AG10803 (cell line): ENCODE measurements at regions not wholly inside any gene's neighbourhood (a gene's known extent, or its start where the extent isn't known, plus 50 kb on each side); places are given as distances from the start of the nearest gene placed in this dataset.

Experiments used
- DNase-seq: peaks from one replicate; pipeline ENCODE4 v3.0.0; 2010; ENCODE audit warnings: low read depth
- H3K4me3 ChIP-seq: 2 replicates; pipeline ENCODE4 v1.5.1; 2011; ENCODE audit warnings: mild to moderate bottlenecking, low read length, control low read depth
- TF ChIP-seq, protein P1 (sequence below): conservative IDR thresholded peaks from 2 replicates; pipeline ENCODE4 v1.5.1; 2011; ENCODE audit warnings: mild to moderate bottlenecking, low read length, control low read depth, inconsistent platforms

GRCh38 chr12:89991807-89992590 lies 283.4 kb upstream of the ATP2B1 start:
- DNase-seq, result no peak
- no peak overlapping the region for H3K4me3 ChIP-seq
- TF ChIP-seq, protein P1, sequence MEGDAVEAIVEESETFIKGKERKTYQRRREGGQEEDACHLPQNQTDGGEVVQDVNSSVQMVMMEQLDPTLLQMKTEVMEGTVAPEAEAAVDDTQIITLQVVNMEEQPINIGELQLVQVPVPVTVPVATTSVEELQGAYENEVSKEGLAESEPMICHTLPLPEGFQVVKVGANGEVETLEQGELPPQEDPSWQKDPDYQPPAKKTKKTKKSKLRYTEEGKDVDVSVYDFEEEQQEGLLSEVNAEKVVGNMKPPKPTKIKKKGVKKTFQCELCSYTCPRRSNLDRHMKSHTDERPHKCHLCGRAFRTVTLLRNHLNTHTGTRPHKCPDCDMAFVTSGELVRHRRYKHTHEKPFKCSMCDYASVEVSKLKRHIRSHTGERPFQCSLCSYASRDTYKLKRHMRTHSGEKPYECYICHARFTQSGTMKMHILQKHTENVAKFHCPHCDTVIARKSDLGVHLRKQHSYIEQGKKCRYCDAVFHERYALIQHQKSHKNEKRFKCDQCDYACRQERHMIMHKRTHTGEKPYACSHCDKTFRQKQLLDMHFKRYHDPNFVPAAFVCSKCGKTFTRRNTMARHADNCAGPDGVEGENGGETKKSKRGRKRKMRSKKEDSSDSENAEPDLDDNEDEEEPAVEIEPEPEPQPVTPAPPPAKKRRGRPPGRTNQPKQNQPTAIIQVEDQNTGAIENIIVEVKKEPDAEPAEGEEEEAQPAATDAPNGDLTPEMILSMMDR, result no peak

DNA sequence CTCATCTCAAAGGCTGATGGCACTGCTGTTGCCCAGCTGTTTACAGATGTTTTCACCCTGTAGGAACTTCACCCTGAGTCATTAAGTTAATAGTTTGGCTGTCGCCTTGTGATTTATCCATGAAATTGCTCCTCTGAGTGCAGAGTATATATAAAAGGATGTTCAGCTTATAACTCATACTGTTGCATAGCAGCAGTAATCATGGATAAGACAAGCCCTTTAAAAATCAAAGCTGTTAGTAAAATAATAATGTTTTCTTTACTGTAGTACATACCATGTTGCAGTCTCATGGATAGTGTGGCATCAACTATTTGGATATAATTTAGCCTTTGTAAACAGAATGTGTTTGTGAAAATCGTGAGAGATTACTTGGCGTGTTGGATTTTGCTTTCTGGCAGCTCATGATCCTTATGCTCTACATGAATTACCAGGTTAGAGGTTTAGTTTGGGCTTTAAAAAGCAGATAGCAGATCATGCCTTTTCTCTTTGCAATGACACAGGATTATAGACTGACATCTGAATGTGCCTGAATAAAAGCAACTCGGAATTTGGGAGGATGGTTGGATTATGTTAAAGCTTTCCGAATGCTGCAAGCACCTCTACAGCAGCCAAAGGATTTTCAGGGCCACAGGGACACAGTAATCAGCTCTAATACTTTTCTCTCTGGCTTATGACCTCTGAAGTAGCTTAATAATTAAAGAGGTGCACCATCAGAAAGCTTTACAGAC lies 279.7 kb upstream of the ATP2B1 start:
- no peak overlapping the region for H3K4me3 ChIP-seq
- peak; percentile 46 for DNase-seq
- TF ChIP-seq, protein P1, result no peak

DNA sequence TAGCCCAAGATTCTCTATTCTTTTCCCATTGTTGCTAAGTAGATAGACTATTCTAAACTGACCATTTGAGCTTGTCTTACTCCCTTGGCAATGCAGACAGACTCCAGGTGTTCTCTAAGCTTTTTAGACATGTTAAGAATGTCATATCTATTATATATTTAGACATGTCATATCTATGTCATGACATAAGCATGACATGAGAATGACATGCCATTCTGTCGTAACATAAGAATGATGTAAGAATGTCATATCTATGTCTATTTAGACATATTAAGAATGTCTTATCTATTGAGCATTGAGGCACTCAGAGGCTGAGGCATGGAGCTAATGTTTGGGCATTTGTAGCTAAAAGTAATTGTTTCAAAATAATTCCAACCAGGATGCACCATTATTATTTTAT lies 277.3 kb upstream of the ATP2B1 start:
- TF ChIP-seq, protein P1, result no peak
- no peak for DNase-seq
- no peak overlapping the region for H3K4me3 ChIP-seq

DNA sequence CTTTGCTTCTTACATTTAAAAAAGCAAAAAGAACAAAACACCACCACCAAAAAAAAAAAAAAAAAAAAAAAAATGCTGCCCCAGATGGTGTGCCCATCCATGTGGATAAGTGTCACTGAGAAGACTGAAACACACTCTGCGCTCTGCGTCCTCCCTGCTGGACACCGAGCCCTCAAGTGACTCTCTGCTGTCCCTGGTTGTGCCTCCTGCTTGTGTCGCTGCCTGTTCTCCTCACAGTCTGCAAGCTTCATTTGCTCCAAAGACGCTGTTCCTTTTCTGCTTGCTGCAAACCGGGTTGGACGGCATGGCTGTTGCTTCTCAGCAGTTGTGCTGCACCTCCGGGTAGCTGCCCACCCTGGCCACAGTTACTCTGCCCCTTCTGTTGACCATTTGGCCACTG lies 276.2 kb upstream of the ATP2B1 start:
- TF ChIP-seq, protein P1, result no peak
- H3K4me3 ChIP-seq, result no peak overlapping the region
- DNase-seq, result no peak

DNA sequence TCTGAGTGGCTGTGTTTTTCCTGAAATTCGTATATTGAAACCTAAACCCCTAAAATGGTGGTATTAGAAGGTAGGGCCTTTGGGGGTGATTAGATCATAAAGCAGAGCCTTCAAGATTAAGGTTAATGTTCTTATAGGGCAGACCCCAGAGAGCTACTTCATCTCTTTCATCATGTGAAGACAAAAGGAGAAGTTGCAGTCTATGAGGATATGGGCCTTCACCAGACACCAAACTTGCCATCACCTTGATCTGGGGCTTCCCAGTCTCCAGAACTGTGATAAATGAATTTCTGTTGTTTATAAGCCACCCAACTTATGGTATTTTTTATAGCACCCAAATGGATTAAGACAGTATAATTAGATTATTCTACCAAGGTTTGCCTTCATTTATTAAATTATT lies 275.0 kb upstream of the ATP2B1 start:
- TF ChIP-seq, protein P1, result no peak
- no peak for DNase-seq
- no peak overlapping the region for H3K4me3 ChIP-seq

DNA sequence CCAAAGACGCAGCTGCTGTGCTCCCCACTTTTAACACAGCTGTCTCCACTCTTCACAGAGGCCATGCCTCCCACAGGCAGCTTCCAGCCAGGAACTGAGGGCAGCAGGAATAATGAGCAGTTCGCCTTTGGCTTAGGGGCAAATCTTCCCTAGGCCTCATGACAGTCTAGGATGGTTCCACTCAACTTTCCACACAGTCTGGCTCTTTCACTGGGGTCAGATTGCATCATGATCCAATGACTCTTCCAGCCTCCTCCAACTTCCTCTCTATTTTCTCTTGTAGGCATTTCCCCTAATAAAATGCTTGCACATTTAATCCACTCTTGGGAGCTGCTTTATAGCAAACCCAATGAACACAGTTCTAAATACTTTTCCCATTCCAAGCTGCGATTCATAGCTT lies 271.6 kb upstream of the ATP2B1 start:
- TF ChIP-seq, protein P1, result no peak
- no peak overlapping the region for H3K4me3 ChIP-seq
- peak; percentile 70 for DNase-seq

DNA sequence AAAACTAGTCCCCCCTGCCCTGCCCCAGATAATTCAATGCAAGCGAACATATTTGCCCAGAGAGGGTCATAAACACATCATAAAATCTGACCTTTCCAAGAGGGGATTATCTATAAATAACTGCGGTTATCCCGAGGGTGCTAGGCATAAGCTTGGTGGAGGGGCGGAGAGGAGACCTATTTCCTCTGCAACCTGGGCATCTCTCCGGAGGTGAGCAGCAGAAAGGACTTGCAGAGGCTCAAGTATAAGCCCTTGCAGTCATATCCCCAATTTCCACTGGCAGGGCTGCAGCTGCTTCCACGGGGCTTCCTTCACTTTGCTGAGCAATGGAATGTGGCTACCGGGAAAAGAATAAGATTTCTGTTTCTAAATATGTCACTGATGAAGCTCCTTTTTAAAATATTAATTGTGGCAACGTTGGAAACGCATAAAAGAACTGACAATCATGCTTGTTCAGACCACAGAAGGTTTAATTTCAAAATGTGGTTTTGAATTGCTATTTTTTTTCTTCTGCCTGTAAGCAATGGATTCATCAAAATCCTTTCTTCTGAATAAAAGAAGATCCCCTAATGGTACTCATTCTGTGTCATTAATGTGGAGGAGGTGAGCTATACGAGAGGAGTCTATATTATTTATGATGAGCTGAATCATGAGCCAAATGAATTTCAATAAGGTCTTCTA lies 268.9 kb upstream of the ATP2B1 start:
- peak; percentile 44 for DNase-seq
- TF ChIP-seq, protein P1, result no peak
- no peak overlapping the region for H3K4me3 ChIP-seq
